K562 (cell line): ENCODE measurements at regions not wholly inside any gene's neighbourhood (a gene's known extent, or its start where the extent isn't known, plus 50 kb on each side); places are given as distances from the start of the nearest gene placed in this dataset.

Experiments
- ATAC-seq: fragments of 200-7000 bp; cut with Tn5 transposase; 3 replicates; pipeline ENCODE4 v1.9.1; 2020; ENCODE audit warnings: moderate library complexity
- BruUV-seq: library from RNA; stranded (reverse); fragments of 400-500 nt; replicated peaks from 2 replicates; lab custom pipeline; 2021; lab: Mats Ljungman, UMichigan
- CTCF ChIA-PET: fragments of 300-600 bp; formaldehyde crosslinking; extraction: SDS; loops from one replicate; lab custom pipeline; 2021; ENCODE audit warnings: low intra/inter-chr PET ratio; lab: Yijun Ruan, JAX
- POLR2A ChIA-PET: fragments of 300-600, 350-650 bp; sonication (Branson Sonifier 250); formaldehyde crosslinking; extraction: SDS; loops from one replicate; lab custom pipeline; 2021; ENCODE audit warnings: antibody characterized with exemption, inconsistent platforms; lab: Yijun Ruan, JAX
- DNase-seq, 4 experiments: peaks; one replicate each; pipeline versions ENCODE4 v3.0.0 to v3.0.0-alpha.2; 2011 to 2018; ENCODE audit warnings: low spot score in 3 of 4, mixed read lengths in 3 of 4; ENCODE audit errors: extremely low read depth in 1 of 4
- FAIRE-seq: peaks from 2 replicates; lab custom pipeline; 2011; peaks lifted over from hg19 to GRCh38; lab: Jason Lieb, UNC
- H2AFZ ChIP-seq: 2 replicates; pipeline ENCODE4 v1.6.0; 2011; ENCODE audit warnings: low read depth, low read length, control low read depth, inconsistent platforms
- H3K27ac ChIP-seq: fragments of 200-600 bp; 3 replicates; pipeline ENCODE4 v1.8.0; 2011; ENCODE audit warnings: low read depth, mild to moderate bottlenecking, control low read depth, inconsistent platforms, low read length, moderate library complexity, mixed read lengths; ENCODE audit errors: extremely low read depth
- H3K27me3 ChIP-seq, 2 experiments: fragments of 300-600 bp in 1 of 2; 2 replicates in 1 of 2; 3 replicates in 1 of 2; pipeline versions ENCODE4 v1.6.0 to v1.8.0; 2011; ENCODE audit warnings: inconsistent platforms in 2 of 2, low read length in 2 of 2, mild to moderate bottlenecking in 1 of 2, mixed read lengths in 1 of 2, moderate library complexity in 1 of 2; ENCODE audit not compliant: control insufficient read depth in 2 of 2, insufficient read depth in 2 of 2
- H3K36me3 ChIP-seq: fragments of 300-600 bp; 3 replicates; pipeline ENCODE4 v1.8.0; 2011; ENCODE audit warnings: mild to moderate bottlenecking, low read length, inconsistent platforms; ENCODE audit not compliant: control insufficient read depth, insufficient read depth
- H3K4me1 ChIP-seq, 2 experiments: fragments of 200-600 bp in 1 of 2; replicated peaks in 1 of 2; 2 replicates in 1 of 2; 3 replicates in 1 of 2; pipeline versions ENCODE4 v1.5.1 to v1.8.0; 2011; ENCODE audit warnings: inconsistent platforms in 2 of 2, low read length in 2 of 2, mild to moderate bottlenecking in 1 of 2, mixed read lengths in 1 of 2, moderate library complexity in 1 of 2; ENCODE audit not compliant: control insufficient read depth in 2 of 2, insufficient read depth in 2 of 2
- H3K4me2 ChIP-seq: 2 replicates; pipeline ENCODE4 v1.6.1; 2011; ENCODE audit warnings: low read length, control low read depth, inconsistent platforms, mixed read lengths; ENCODE audit not compliant: insufficient read depth
- H3K4me3 ChIP-seq: fragments of 200-600 bp; sonication (generic), shearing (Covaris generic); 2 replicates; pipeline ENCODE4 v1.5.1; 2016; ENCODE audit warnings: control low read depth, inconsistent platforms
- H3K79me2 ChIP-seq: fragments of 200-600 bp; 3 replicates; pipeline ENCODE4 v1.8.0; 2011; ENCODE audit warnings: low read length, inconsistent platforms; ENCODE audit not compliant: control insufficient read depth, insufficient read depth
- H3K9ac ChIP-seq, 2 experiments: 2 replicates each; pipeline versions ENCODE4 v1.6.0 to v1.6.1; 2011; ENCODE audit warnings: low read depth in 2 of 2, low read length in 2 of 2, control low read depth in 1 of 2, inconsistent platforms in 1 of 2, mild to moderate bottlenecking in 1 of 2, mixed read lengths in 1 of 2; ENCODE audit not compliant: insufficient read depth in 1 of 2
- H3K9me1 ChIP-seq: one replicate; pipeline ENCODE4 v1.6.0; 2011; ENCODE audit warnings: inconsistent platforms, mild to moderate bottlenecking, low read length, moderate library complexity; ENCODE audit not compliant: control insufficient read depth, insufficient read depth
- H3K9me3 ChIP-seq: replicated peaks from 2 replicates; pipeline ENCODE4 v1.5.1; 2011; ENCODE audit warnings: low read depth, low read length, inconsistent platforms; ENCODE audit not compliant: control insufficient read depth, insufficient read depth
- H4K20me1 ChIP-seq: replicated peaks from 2 replicates; pipeline ENCODE4 v1.6.1; 2011; ENCODE audit warnings: low read length, inconsistent platforms, mixed read lengths; ENCODE audit not compliant: control insufficient read depth, insufficient read depth
- ELK1 ChIP-seq: sonication (generic); formaldehyde crosslinking; IDR thresholded peaks from 2 replicates; pipeline ENCODE4 v1.8.1; 2022; ENCODE audit warnings: missing genetic modification reagents
- EZH2 ChIP-seq: IDR thresholded peaks from 2 replicates; pipeline ENCODE4 v1.6.1; 2012; ENCODE audit warnings: low read depth, mild to moderate bottlenecking, inconsistent platforms, low read length, borderline replicate concordance
- GTF2B ChIP-seq: IDR thresholded peaks from 2 replicates; pipeline ENCODE4 v1.6.1; 2011; ENCODE audit not compliant: insufficient read length; ENCODE audit errors: extremely low read depth
- HBP1 ChIP-seq: fragments of 450-650 bp; formaldehyde crosslinking; IDR thresholded peaks from 2 replicates; pipeline ENCODE4 v1.4.0; 2022; ENCODE audit warnings: missing genetic modification characterization
- HMG20A ChIP-seq: fragments of 450-650 bp; formaldehyde crosslinking; conservative IDR thresholded peaks from 2 replicates; pipeline ENCODE4 v1.4.0; 2020; ENCODE audit warnings: mild to moderate bottlenecking, mixed read lengths
- POLR2A ChIP-seq: fragments of 450-650 bp; conservative IDR thresholded peaks from 2 replicates; pipeline ENCODE4 v1.6.1; 2016
- RBM22 ChIP-seq: fragments of 200-400 bp; formaldehyde crosslinking; IDR thresholded peaks from 2 replicates; pipeline ENCODE4 v1.6.1; 2018; ENCODE audit warnings: low read length, low read depth; ENCODE audit not compliant: poor library complexity, severe bottlenecking
- TAF15 ChIP-seq: fragments of 200-400 bp; formaldehyde crosslinking; IDR thresholded peaks from 2 replicates; pipeline ENCODE4 v1.6.1; 2017; ENCODE audit warnings: mild to moderate bottlenecking, low read depth, low read length, moderate library complexity
- USF2 ChIP-seq: sonication (generic); formaldehyde crosslinking; IDR thresholded peaks from 2 replicates; pipeline ENCODE4 v1.5.0; 2020; ENCODE audit warnings: missing genetic modification reagents
- ZBED1 ChIP-seq: IDR thresholded peaks from 2 replicates; pipeline ENCODE4 v1.6.1; 2014
- ZKSCAN8 ChIP-seq: fragments of 200-800 bp; sonication (Bioruptor generic); IDR thresholded peaks from 2 replicates; pipeline ENCODE4 v1.6.1; 2016; ENCODE audit warnings: missing genetic modification characterization, missing compliant biosample characterization
- ZNF589 ChIP-seq: fragments of 200-800 bp; sonication (Bioruptor generic); IDR thresholded peaks from 2 replicates; pipeline ENCODE4 v1.6.1; 2016; ENCODE audit warnings: low read depth, missing genetic modification characterization, missing compliant biosample characterization
- WGBS: fragments of 100-300 bp; shearing (Covaris generic); methylation state at CpG from one replicate; pipeline ENCODE4 v1.1.6; 2016; ENCODE audit warnings: low coverage, mixed read lengths; ENCODE audit not compliant: insufficient coverage; ENCODE audit errors: missing lambda C conversion rate; 5-methylcytosine and 5-hydroxymethylcytosine counted together
- in situ Hi-C: fragments of 300-500 bp; cut with MboI; formaldehyde crosslinking; loops from 4 replicates; pipeline ENCODE4 v1.15.0; 2018; ENCODE audit warnings: inconsistent platforms, mixed read lengths
- intact Hi-C: fragments of 100-400 bp; cut with micrococcal nuclease; formaldehyde crosslinking; loops from 2 replicates; pipeline ENCODE4 v1.14.2; 2022

GRCh38 chr7:52184006-52184703 lies 851.3 kb upstream of the POM121L12 start:
- Histone ChIP-seq H3K27ac (no peak overlapping the region), H3K9me1 (no peaks in the 10 kb centered on the region), H3K4me1 (no peaks in the 10 kb centered on the region), H3K79me2 (no peaks in the 10 kb centered on the region), H3K9ac (no peak overlapping the region), H3K36me3 (no peaks in the 10 kb centered on the region), H2AFZ (no peak overlapping the region), H4K20me1 (no peaks in the 10 kb centered on the region), H3K4me2 (no peak overlapping the region), H3K9me3 (no peaks in the 10 kb centered on the region), H3K4me3 (no peak overlapping the region), H3K27me3 (no peaks in the 10 kb centered on the region)
- POLR2A ChIA-PET: no interaction called here
- intact Hi-C loops (no loop called here), in situ Hi-C loops (no loop called here)
- no peak for TF ChIP-seq POLR2A
- no peak for TF ChIP-seq USF2
- no peak for TF ChIP-seq GTF2B
- no peak for TF ChIP-seq ZBED1
- CTCF ChIA-PET: no interaction called here
- BruUV-seq: no TSS peak
- DNase-seq: no peak
- no peak for ATAC-seq
- WGBS: 0% methylated on average over 8 of the region's 8 CpGs
- FAIRE-seq: no peak

- Histone ChIP-seq H3K4me3 (no peak overlapping the region), H3K4me2 (no peak overlapping the region), H3K27me3 (no peaks in the 10 kb centered on the region), H3K79me2 (no peaks in the 10 kb centered on the region), H3K27ac (no peak overlapping the region), H3K9me1 (no peaks in the 10 kb centered on the region), H3K4me1 (no peaks in the 10 kb centered on the region), H3K36me3 (no peaks in the 10 kb centered on the region), H4K20me1 (no peaks in the 10 kb centered on the region), H2AFZ (no peak overlapping the region), H3K9ac (no peak overlapping the region), H3K9me3 (no peaks in the 10 kb centered on the region)
- ATAC-seq (no peak), FAIRE-seq (no peak), DNase-seq (no peak)
- in situ Hi-C loops: no loop called here
- CTCF ChIA-PET: no interaction called here
- under 1% methylated on average over 8 of the region's 8 CpGs for WGBS
- POLR2A ChIA-PET: no interaction called here
- no TSS peak for BruUV-seq
- intact Hi-C loops: no loop called here
- TF ChIP-seq EZH2: no peak
- TF ChIP-seq ELK1 (CRISPR knock-in tag): no peak
- TF ChIP-seq ZNF589: no peak
- TF ChIP-seq ZKSCAN8 (CRISPR knock-in tag): no peak
- no peak for TF ChIP-seq RBM22
- TF ChIP-seq TAF15: no peak
- TF ChIP-seq HBP1 (CRISPR knock-in tag): no peak
- TF ChIP-seq HMG20A (CRISPR knock-in tag): no peak
These were observed 855.5 kb upstream of the POM121L12 start for GRCh38 chr7:52179934-52180333.
